ENCODE measurements at regions not wholly inside any gene's neighbourhood (a gene's known extent, or its start where the extent isn't known, plus 50 kb on each side); places are given as distances from the start of the nearest gene placed in this dataset.
"Not testable (repeated sequence)": the region's sequence is repeated elsewhere in the genome, so short reads cannot be mapped to it uniquely, and the experiment has no call there.

- Mint-ChIP-seq H3K4me1 (no peaks in the 10 kb centered on the region), H3K27me3 (no peaks in the 10 kb centered on the region), H3K9me3 (ENCODE audit: insufficient read depth) (peaks cover 11% of the 10 kb centered on the region), H3K4me3 (no peak overlapping the region), H3K27ac (no peak overlapping the region)
- Histone ChIP-seq H4K20me1 (ENCODE audit: control insufficient read depth, insufficient read depth, low read length, poor library complexity, severe bottlenecking) (no peaks in the 10 kb centered on the region), H3K9me3 (ENCODE audit: control extremely low read depth in 1 of 3, control insufficient read depth in 2 of 3, insufficient read depth in 1 of 3, low read length in 2 of 3) (peaks cover 0 to 6% (median 0%) of the 10 kb centered on the region in 3 donors), H3K36me3 (replicated peaks in 1 of 2; ENCODE audit: control extremely low read depth in 1 of 2, control insufficient read depth in 1 of 2, extremely low read depth in 1 of 2, insufficient read depth in 2 of 2, low read length in 1 of 2) (no peaks in the 10 kb centered on the region), H3K4me3 (ENCODE audit: control extremely low read depth in 1 of 5, extremely low read depth in 1 of 5, insufficient read depth in 1 of 5, low read depth in 2 of 5, low read length in 4 of 5) (no peak overlapping the region), H2AFZ (ENCODE audit: insufficient read depth, low read depth, low read length, poor library complexity, severe bottlenecking) (no peak overlapping the region), H3K27me3 (replicated peaks in 1 of 4; ENCODE audit: control extremely low read depth in 1 of 4, control insufficient read depth in 3 of 4, insufficient read depth in 4 of 4, low read length in 3 of 4) (no peaks in the 10 kb centered on the region), H3K9ac (ENCODE audit: low read length) (no peak overlapping the region), H3K4me1 (ENCODE audit: control insufficient read depth in 2 of 2, insufficient read depth in 2 of 2, low read length in 2 of 2) (no peaks in the 10 kb centered on the region), H3K27ac (ENCODE audit: low read length in 2 of 2) (no peak overlapping the region), H3K4me2 (replicated peaks; ENCODE audit: low read depth, low read length, poor library complexity, severe bottlenecking) (no peak overlapping the region), H3K79me2 (ENCODE audit: control insufficient read depth, insufficient read depth, low read length) (no peaks in the 10 kb centered on the region)
- ATAC-seq (ENCODE audit: low read depth) (no peak), DNase-seq (no peak)
- TF ChIP-seq, protein P1, sequence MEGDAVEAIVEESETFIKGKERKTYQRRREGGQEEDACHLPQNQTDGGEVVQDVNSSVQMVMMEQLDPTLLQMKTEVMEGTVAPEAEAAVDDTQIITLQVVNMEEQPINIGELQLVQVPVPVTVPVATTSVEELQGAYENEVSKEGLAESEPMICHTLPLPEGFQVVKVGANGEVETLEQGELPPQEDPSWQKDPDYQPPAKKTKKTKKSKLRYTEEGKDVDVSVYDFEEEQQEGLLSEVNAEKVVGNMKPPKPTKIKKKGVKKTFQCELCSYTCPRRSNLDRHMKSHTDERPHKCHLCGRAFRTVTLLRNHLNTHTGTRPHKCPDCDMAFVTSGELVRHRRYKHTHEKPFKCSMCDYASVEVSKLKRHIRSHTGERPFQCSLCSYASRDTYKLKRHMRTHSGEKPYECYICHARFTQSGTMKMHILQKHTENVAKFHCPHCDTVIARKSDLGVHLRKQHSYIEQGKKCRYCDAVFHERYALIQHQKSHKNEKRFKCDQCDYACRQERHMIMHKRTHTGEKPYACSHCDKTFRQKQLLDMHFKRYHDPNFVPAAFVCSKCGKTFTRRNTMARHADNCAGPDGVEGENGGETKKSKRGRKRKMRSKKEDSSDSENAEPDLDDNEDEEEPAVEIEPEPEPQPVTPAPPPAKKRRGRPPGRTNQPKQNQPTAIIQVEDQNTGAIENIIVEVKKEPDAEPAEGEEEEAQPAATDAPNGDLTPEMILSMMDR (IDR thresholded peaks at IDR 0.05) = no peak
- TF ChIP-seq EZH2 (IDR thresholded peaks at IDR 0.05; ENCODE audit: borderline replicate concordance, insufficient read depth, low read depth, low read length, poor library complexity, severe bottlenecking) = no peak
- ChIA-PET CTCF (no interaction called here), POLR2A (no interaction called here)
- WGBS (ENCODE audit: insufficient coverage) = 93% methylated on average over 7 of the region's 8 CpGs
- intact Hi-C loops (cut with micrococcal nuclease) = no loop called here
Observed at GRCh38 chr11:98423933-98424332, 596.8 kb upstream of the CNTN5 start.

GRCh38 chr11:98424773-98425172 lies 596.0 kb upstream of the CNTN5 start:
- H3K27ac ChIP-seq (ENCODE audit: low read length in 2 of 2); CTCF ChIA-PET; ATAC-seq (ENCODE audit: low read depth); H2AFZ ChIP-seq (ENCODE audit: insufficient read depth, low read depth, low read length, poor library complexity, severe bottlenecking); DNase-seq; H3K9me3 Mint-ChIP-seq (ENCODE audit: insufficient read depth); H3K4me3 Mint-ChIP-seq; H3K9me3 ChIP-seq (ENCODE audit: control extremely low read depth in 1 of 3, control insufficient read depth in 2 of 3, insufficient read depth in 1 of 3, low read length in 2 of 3); intact Hi-C loops (cut with micrococcal nuclease); H3K36me3 ChIP-seq (replicated peaks in 1 of 2; ENCODE audit: control extremely low read depth in 1 of 2, control insufficient read depth in 1 of 2, extremely low read depth in 1 of 2, insufficient read depth in 2 of 2, low read length in 1 of 2); H3K27me3 ChIP-seq (replicated peaks in 1 of 4; ENCODE audit: control extremely low read depth in 1 of 4, control insufficient read depth in 3 of 4, insufficient read depth in 4 of 4, low read length in 3 of 4); H3K79me2 ChIP-seq (ENCODE audit: control insufficient read depth, insufficient read depth, low read length); H3K27me3 Mint-ChIP-seq; H3K4me3 ChIP-seq (ENCODE audit: control extremely low read depth in 1 of 5, extremely low read depth in 1 of 5, insufficient read depth in 1 of 5, low read depth in 2 of 5, low read length in 4 of 5); H3K27ac Mint-ChIP-seq; H3K9ac ChIP-seq (ENCODE audit: low read length); H3K4me1 ChIP-seq (ENCODE audit: control insufficient read depth in 2 of 2, insufficient read depth in 2 of 2, low read length in 2 of 2); POLR2A ChIA-PET; H4K20me1 ChIP-seq (ENCODE audit: control insufficient read depth, insufficient read depth, low read length, poor library complexity, severe bottlenecking); H3K4me1 Mint-ChIP-seq; H3K4me2 ChIP-seq (replicated peaks; ENCODE audit: low read depth, low read length, poor library complexity, severe bottlenecking): not testable (repeated sequence)
- 86% methylated on average over 2 of the region's 3 CpGs for WGBS (ENCODE audit: insufficient coverage)
